T47D (cell line): ENCODE measurements at regions not wholly inside any gene's neighbourhood (a gene's known extent, or its start where the extent isn't known, plus 50 kb on each side); places are given as distances from the start of the nearest gene placed in this dataset.
A peak's percentile ranks its signal among the peaks of the same experiment; 100 is the strongest.

Source experiments
- DNase-seq, 2 experiments: peaks; one replicate each; pipeline versions ENCODE4 v3.0.0 to v3.0.0-alpha.2; 2011 to 2012; ENCODE audit warnings: low read depth in 1 of 2, low spot score in 1 of 2
- JUND ChIP-seq: IDR thresholded peaks from 2 replicates; pipeline ENCODE4 v1.6.1; 2012; ENCODE audit warnings: low read depth
- in situ Hi-C: cut with HindIII; loops from 2 replicates; pipeline ENCODE4 v1.10.0; 2016; ENCODE audit warnings: low sequenced_read_pairs, low pct_unique_long_range_greater_than_20kb

DNA sequence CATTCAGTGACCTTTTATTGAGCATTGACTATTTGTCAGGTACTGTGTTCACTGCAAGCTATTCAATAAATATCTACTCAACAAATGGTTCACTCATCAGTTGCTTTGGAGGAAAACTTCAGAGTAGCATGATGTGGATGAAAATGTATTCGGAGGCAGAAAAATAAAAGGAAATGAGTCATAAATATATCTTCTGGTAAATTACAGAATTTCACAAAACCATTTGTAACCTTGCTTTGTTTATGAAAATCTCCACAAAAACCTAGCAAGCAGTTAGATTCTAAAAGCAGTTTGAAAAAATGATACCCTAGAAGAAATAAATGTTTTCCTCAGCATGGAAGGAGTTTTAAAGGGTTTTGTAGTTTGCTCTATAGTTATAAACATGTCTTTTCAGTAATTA is 399.6 kb downstream of the LMO7 start:
- no peak for TF ChIP-seq JUND
- DNase-seq = no peak
- in situ Hi-C loops = no loop called here

DNA sequence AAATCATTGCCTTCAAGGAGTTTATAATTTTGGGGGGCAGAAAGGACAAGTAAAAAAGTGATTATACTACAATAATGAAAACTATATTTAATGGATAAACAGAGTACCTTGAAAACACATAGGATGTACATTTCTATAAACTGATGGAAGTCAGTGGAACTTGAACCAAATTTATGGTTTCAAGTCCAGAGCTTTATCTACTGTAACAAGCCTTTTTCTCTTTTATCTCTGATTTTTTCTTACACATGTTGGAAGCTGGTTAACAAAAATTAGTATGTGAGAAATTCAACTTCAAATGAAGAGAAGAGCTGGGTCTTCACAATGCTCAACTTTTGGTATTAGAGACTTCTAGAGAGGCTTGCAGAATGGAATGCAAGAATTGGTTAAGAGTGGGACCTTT is 393.6 kb downstream of the LMO7 start:
- in situ Hi-C loops = no loop called here
- DNase-seq = no peak
- TF ChIP-seq JUND = no peak

DNA sequence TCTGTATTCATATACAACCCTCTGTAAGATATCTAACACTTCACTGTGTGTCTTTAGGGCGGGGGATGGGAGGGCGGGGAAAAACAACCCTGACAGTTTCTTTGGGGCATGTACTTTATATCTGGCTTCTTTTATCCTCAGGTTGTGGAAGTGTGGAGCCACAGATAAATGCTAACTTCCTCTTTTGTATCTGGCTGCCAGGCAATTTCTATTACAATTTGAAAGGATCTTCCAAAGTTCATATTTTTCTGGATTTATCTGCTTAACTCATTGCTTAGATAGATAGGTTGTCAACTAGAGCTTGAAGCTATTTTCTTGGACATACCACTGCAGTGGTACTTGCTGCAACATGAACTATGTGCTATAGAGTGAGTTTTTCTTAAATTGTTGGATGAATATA is 393.0 kb downstream of the LMO7 start:
- TF ChIP-seq JUND = no peak
- no peak for DNase-seq
- in situ Hi-C loops = no loop called here

- no peak for TF ChIP-seq JUND
- in situ Hi-C loops = no loop called here
- no peak for DNase-seq
Measured at GRCh38 chr13:76027131-76027530, 391.0 kb downstream of the LMO7 start.

GRCh38 chr13:76025392-76025791 is 389.3 kb downstream of the LMO7 start:
- TF ChIP-seq JUND = no peak
- in situ Hi-C loops = no loop called here
- no peak for DNase-seq

GRCh38 chr13:76024151-76024550 is 388.0 kb downstream of the LMO7 start:
- DNase-seq = no peak
- TF ChIP-seq JUND = no peak
- in situ Hi-C loops = no loop called here

- no peak for TF ChIP-seq JUND
- peak in 1 of 2 experiments; percentile 7 for DNase-seq
- in situ Hi-C loops = no loop called here
Measured at GRCh38 chr13:76023652-76024051, 387.5 kb downstream of the LMO7 start.

DNA sequence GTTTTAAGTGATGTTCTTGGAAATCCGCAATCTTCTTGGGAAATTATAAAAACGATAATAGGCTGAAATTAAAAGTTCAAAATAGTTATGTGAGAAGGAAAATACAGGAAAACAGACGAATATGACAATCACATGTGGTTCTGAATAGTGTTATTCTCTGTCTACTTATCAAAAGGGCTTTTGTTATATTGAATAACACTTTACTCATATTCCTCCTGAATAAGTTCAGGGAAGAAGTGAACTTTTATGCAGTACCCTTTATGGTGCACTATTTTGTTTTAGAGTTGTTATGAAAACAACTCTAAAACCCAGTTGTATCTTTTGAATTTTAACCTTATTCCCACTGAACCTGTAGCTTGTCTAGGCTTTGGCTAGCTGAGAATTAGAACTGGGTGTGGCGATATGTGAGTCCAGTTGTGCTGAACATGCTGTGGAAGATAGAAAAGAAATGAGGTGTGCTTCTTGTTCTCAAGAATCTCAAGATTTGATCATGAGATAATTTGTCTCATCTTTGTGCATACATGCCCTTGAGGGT is 384.4 kb downstream of the LMO7 start:
- DNase-seq = no peak
- TF ChIP-seq JUND = no peak
- in situ Hi-C loops = no loop called here

DNA sequence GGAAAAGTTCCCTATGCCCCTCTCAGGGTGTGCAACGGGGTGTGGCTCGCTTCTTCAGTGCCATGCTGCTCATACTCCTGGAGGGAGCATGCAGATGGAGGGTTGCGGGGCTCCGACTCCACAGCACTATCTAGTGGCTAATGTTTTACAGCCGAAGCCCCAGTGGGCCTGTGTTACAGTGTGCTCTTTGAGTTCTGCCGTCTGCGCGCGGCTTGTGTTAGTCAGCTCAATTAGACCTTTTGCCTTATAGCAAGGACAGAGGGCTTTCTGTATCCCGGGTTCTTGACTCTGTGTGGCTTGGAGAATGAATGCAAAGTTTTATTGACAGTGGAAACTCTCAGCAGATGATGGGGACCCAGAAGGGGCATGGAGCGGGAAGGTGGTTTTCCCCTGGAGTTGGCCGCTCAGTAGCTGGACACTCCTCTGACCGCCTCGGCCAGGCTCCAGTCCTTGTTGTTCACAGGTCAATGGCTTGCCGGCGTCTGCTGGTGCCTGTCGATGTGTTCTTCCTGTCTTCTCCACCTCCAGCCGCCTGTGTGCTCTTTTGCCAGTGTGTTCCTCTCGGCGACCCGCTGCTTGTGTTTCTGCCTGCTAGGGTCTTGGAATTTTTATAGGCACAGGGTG is 383.4 kb downstream of the LMO7 start:
- in situ Hi-C loops = no loop called here
- DNase-seq = peak in 1 of 2 experiments; percentile 48
- TF ChIP-seq JUND = no peak

GRCh38 chr13:76017861-76018556 is 381.9 kb downstream of the LMO7 start:
- no peak for TF ChIP-seq JUND
- in situ Hi-C loops = no loop called here
- DNase-seq = no peak

- peak in 1 of 2 experiments; percentile 59 for DNase-seq
- no peak for TF ChIP-seq JUND
- in situ Hi-C loops = no loop called here
Measured at GRCh38 chr13:76016799-76017400, 380.8 kb downstream of the LMO7 start.

DNA sequence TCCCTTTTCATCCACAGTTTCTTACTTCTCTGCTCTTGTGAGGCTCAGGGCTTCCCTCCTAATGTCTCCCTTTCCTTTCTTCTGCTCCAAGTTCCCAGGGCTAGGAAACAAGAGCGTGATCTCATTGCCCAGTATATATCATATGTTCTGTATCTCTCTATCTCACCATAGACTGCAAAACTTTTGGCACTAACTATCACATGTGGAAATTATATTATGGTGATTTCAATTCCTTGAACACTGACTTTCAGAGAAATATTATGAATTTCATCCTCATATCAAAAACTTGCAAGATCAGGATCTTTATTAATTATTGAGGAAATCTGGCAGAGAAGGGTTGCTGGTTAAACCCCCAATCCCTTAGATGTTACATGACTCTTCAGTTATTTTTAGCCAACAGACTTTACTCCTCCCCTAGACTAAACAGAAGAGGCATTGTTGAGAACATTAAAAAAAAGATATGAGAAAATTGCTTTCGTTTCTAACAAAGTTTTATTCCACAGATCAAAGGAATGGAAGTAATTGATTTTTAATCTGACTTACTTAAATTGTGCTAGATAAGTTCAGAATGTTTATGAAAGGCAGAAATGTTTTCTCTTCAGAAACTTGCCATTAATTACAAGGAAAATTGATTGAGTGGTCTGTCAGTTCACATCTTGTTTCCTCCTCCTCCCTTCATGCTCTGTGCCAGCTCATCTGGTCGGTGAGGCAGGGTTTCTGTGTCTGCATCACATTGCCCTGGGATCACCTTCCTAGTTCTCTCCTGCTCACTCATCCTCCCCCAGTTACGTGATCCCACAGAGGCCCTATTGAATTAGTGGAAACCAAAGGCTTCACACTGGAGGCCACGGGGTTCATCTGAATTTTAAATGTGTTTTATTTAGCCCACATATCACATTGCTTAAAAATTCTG is 378.5 kb downstream of the LMO7 start:
- DNase-seq = no peak
- TF ChIP-seq JUND = no peak
- in situ Hi-C loops = no loop called here
